Astrocyte (in vitro differentiated cells and primary cell): ENCODE measurements at regions not wholly inside any gene's neighbourhood (a gene's known extent, or its start where the extent isn't known, plus 50 kb on each side); places are given as distances from the start of the nearest gene placed in this dataset.

Source experiments
- DNase-seq: peaks from one replicate; pipeline ENCODE4 v3.0.0-alpha.2; 2010; ENCODE audit warnings: low read depth
- FAIRE-seq: peaks from 2 replicates; lab custom pipeline; 2011; peaks lifted over from hg19 to GRCh38; lab: Jason Lieb, UNC
- H2AFZ ChIP-seq: 2 replicates; pipeline ENCODE4 v1.6.0; 2012; ENCODE audit warnings: low read depth, low read length, inconsistent platforms
- H3K27ac ChIP-seq: 2 replicates; pipeline ENCODE4 v1.5.1; 2011; ENCODE audit warnings: low read depth, low read length, inconsistent platforms
- H3K27me3 ChIP-seq: 2 replicates; pipeline ENCODE4 v1.6.0; 2011; ENCODE audit warnings: low read length, inconsistent platforms; ENCODE audit not compliant: insufficient read depth
- H3K36me3 ChIP-seq: 2 replicates; pipeline ENCODE4 v1.5.1; 2011; ENCODE audit warnings: low read length, inconsistent platforms; ENCODE audit not compliant: insufficient read depth
- H3K4me1 ChIP-seq: 2 replicates; pipeline ENCODE4 v1.5.1; 2011; ENCODE audit warnings: low read length, inconsistent platforms; ENCODE audit not compliant: insufficient read depth
- H3K4me2 ChIP-seq: 2 replicates; pipeline ENCODE4 v1.6.0; 2012; ENCODE audit warnings: low read length, inconsistent platforms
- H3K4me3 ChIP-seq: 2 replicates; pipeline ENCODE4 v1.5.1; 2011; ENCODE audit warnings: low read depth, mild to moderate bottlenecking, low read length, inconsistent platforms; ENCODE audit not compliant: insufficient read depth
- H3K79me2 ChIP-seq: 2 replicates; pipeline ENCODE4 v1.6.0; 2012; ENCODE audit warnings: mild to moderate bottlenecking, low read length, inconsistent platforms; ENCODE audit not compliant: insufficient read depth
- H3K9ac ChIP-seq: 2 replicates; pipeline ENCODE4 v1.6.0; 2012; ENCODE audit warnings: mild to moderate bottlenecking, low read length, inconsistent platforms
- H3K9me3 ChIP-seq: 2 replicates; pipeline ENCODE4 v1.5.1; 2012; ENCODE audit warnings: low read depth, mild to moderate bottlenecking, low read length, inconsistent platforms; ENCODE audit not compliant: insufficient read depth
- H4K20me1 ChIP-seq: 2 replicates; pipeline ENCODE4 v1.6.0; 2012; ENCODE audit warnings: low read length, inconsistent platforms; ENCODE audit not compliant: insufficient read depth
- H3K27ac Mint-ChIP-seq: one replicate; pipeline ENCODE4 v1.8.0; 2021; ENCODE audit warnings: mild to moderate bottlenecking, mixed read lengths; ENCODE audit not compliant: unreplicated experiment
- H3K27me3 Mint-ChIP-seq: one replicate; pipeline ENCODE4 v1.8.0; 2021; ENCODE audit warnings: low read depth, mixed read lengths; ENCODE audit not compliant: unreplicated experiment
- H3K36me3 Mint-ChIP-seq: one replicate; pipeline ENCODE4 v1.8.0; 2021; ENCODE audit warnings: low read depth, mixed read lengths; ENCODE audit not compliant: unreplicated experiment
- H3K4me1 Mint-ChIP-seq: one replicate; pipeline ENCODE4 v1.8.0; 2021; ENCODE audit warnings: low read depth, mixed read lengths; ENCODE audit not compliant: unreplicated experiment
- H3K4me3 Mint-ChIP-seq: one replicate; pipeline ENCODE4 v1.8.0; 2021; ENCODE audit warnings: mild to moderate bottlenecking, moderate library complexity, mixed read lengths; ENCODE audit not compliant: unreplicated experiment
- H3K9me3 Mint-ChIP-seq: one replicate; pipeline ENCODE4 v1.8.0; 2021; ENCODE audit warnings: mild to moderate bottlenecking, mixed read lengths; ENCODE audit not compliant: unreplicated experiment
- CTCF ChIP-seq: IDR thresholded peaks from 2 replicates; pipeline ENCODE4 v1.5.1; 2011; ENCODE audit warnings: low read depth, mild to moderate bottlenecking, inconsistent platforms, low read length, moderate library complexity; ENCODE audit not compliant: insufficient read depth
- EZH2 ChIP-seq: IDR thresholded peaks from 2 replicates; pipeline ENCODE4 v1.6.1; 2012; ENCODE audit warnings: mild to moderate bottlenecking, low read length, inconsistent platforms; ENCODE audit not compliant: insufficient read depth

- H3K9me3 Mint-ChIP-seq, result peaks cover 2% of the 10 kb centered on the region
- FAIRE-seq, result no peak
- H3K9ac ChIP-seq, result no peak overlapping the region
Observed at GRCh38 chr4:33649471-33649870, 2594.8 kb downstream of the ARAP2 start.

GRCh38 chr4:33650036-33650435 lies 2594.3 kb downstream of the ARAP2 start:
- FAIRE-seq (no peak), DNase-seq (no peak)
- Mint-ChIP-seq H3K9me3 (peaks cover 2% of the 10 kb centered on the region), H3K36me3 (no peaks in the 10 kb centered on the region), H3K27ac (no peak overlapping the region), H3K4me1 (no peaks in the 10 kb centered on the region), H3K4me3 (no peak overlapping the region), H3K27me3 (no peaks in the 10 kb centered on the region)
- H3K27ac ChIP-seq, result no peak overlapping the region
- H3K4me2 ChIP-seq, result no peak overlapping the region
- no peak overlapping the region for H3K9ac ChIP-seq
- H3K9me3 ChIP-seq, result no peaks in the 10 kb centered on the region
- no peaks in the 10 kb centered on the region for H3K4me1 ChIP-seq
- H2AFZ ChIP-seq, result no peak overlapping the region
- H3K79me2 ChIP-seq, result no peaks in the 10 kb centered on the region
- H3K36me3 ChIP-seq, result no peaks in the 10 kb centered on the region
- no peaks in the 10 kb centered on the region for H4K20me1 ChIP-seq
- H3K27me3 ChIP-seq, result no peaks in the 10 kb centered on the region
- H3K4me3 ChIP-seq, result no peak overlapping the region
- TF ChIP-seq EZH2 (no peak), CTCF (no peak)

More at GRCh38 chr4:33649471-33649870, 2594.8 kb downstream of the ARAP2 start:
- no peaks in the 10 kb centered on the region for H4K20me1 ChIP-seq
- H3K27ac Mint-ChIP-seq, result no peak overlapping the region
- no peaks in the 10 kb centered on the region for H3K4me1 Mint-ChIP-seq
- no peak overlapping the region for H2AFZ ChIP-seq
- H3K36me3 ChIP-seq, result no peaks in the 10 kb centered on the region
- no peak overlapping the region for H3K4me2 ChIP-seq
- H3K4me3 ChIP-seq, result no peak overlapping the region
- DNase-seq, result no peak
- H3K4me1 ChIP-seq, result no peaks in the 10 kb centered on the region
- no peaks in the 10 kb centered on the region for H3K36me3 Mint-ChIP-seq
- H3K27me3 ChIP-seq, result no peaks in the 10 kb centered on the region
- no peak overlapping the region for H3K27ac ChIP-seq
- H3K79me2 ChIP-seq, result no peaks in the 10 kb centered on the region
- no peaks in the 10 kb centered on the region for H3K9me3 ChIP-seq
- TF ChIP-seq EZH2 (no peak), CTCF (no peak)
- no peaks in the 10 kb centered on the region for H3K27me3 Mint-ChIP-seq
- no peak overlapping the region for H3K4me3 Mint-ChIP-seq

- Histone ChIP-seq H3K4me2 (no peak overlapping the region), H3K27me3 (no peaks in the 10 kb centered on the region), H3K4me3 (no peak overlapping the region), H3K36me3 (no peaks in the 10 kb centered on the region), H3K9ac (no peak overlapping the region), H3K9me3 (no peaks in the 10 kb centered on the region), H4K20me1 (no peaks in the 10 kb centered on the region), H3K4me1 (no peaks in the 10 kb centered on the region), H2AFZ (no peak overlapping the region), H3K79me2 (no peaks in the 10 kb centered on the region), H3K27ac (no peak overlapping the region)
- TF ChIP-seq CTCF (no peak), EZH2 (no peak)
- no peak for FAIRE-seq
- no peaks in the 10 kb centered on the region for H3K27me3 Mint-ChIP-seq
- H3K4me3 Mint-ChIP-seq, result no peak overlapping the region
- DNase-seq, result peak; percentile 0
- H3K27ac Mint-ChIP-seq, result no peak overlapping the region
- H3K9me3 Mint-ChIP-seq, result peaks cover 5% of the 10 kb centered on the region
- no peaks in the 10 kb centered on the region for H3K36me3 Mint-ChIP-seq
- H3K4me1 Mint-ChIP-seq, result no peaks in the 10 kb centered on the region
Observed at GRCh38 chr4:33658971-33659370, 2585.3 kb downstream of the ARAP2 start.
